GM10248 (cell line): ENCODE measurements at regions not wholly inside any gene's neighbourhood (a gene's known extent, or its start where the extent isn't known, plus 50 kb on each side); places are given as distances from the start of the nearest gene placed in this dataset.

Experiments used
- CTCF ChIA-PET: fragments of 300-600 bp; sonication (Branson Sonifier 250); formaldehyde crosslinking; extraction: SDS; loops from one replicate; lab custom pipeline; 2021; ENCODE audit warnings: antibody characterized with exemption; lab: Yijun Ruan, JAX
- POLR2A ChIA-PET: fragments of 350-650 bp; sonication (Branson Sonifier 250); formaldehyde crosslinking; extraction: SDS; loops from one replicate; lab custom pipeline; 2020; ENCODE audit warnings: antibody characterized with exemption; lab: Yijun Ruan, JAX
- DNase-seq: peaks from one replicate; pipeline ENCODE4 v3.0.0; 2012; ENCODE audit errors: extremely low spot score
- CTCF ChIP-seq: IDR thresholded peaks from 2 replicates; pipeline ENCODE4 v1.5.1; 2012; ENCODE audit warnings: mild to moderate bottlenecking, low read depth; ENCODE audit errors: extremely low read depth, missing control alignments, control extremely low read depth

DNA sequence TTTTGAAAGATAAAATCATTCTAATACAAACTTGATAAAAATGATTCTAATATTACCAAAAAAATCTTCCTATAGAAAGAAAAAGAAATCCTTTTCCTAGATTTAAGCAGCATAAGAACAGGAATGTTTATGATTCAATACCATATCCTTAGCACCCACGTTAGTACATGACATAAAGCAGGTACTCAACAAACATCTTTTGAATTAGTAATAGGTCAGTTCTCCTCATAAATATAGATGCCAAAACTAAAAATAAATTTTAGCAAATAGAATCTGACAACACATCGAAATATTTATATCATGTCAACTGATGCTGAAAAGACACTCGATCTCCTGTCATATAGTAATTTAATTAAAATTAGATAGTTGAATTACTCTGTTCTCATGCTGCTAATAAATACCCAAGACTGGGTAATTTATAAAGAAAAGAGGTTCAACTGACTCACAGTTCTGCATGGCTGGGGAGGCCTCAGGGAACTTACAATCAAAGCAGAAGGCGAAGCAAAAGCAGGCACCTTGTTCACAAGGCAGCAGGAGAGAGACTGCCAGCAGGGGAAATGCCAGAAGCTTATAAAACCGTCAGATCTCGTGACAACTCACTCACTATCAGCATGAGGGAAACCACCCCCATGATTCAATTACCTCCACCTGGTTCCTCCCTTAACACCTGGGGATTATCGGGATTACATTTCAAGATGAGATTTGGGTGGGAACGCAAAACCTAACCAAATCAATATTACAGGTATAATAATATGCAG is 191.8 kb downstream of the HTR7 start:
- ChIA-PET CTCF (no interaction called here), POLR2A (no interaction called here)
- no peak for TF ChIP-seq CTCF
- DNase-seq: no peak

GRCh38 chr10:90674461-90674860 is 183.4 kb downstream of the HTR7 start:
- ChIA-PET CTCF (interaction anchor here (1.2 to 1.5 kb wide), 2 partner anchors 15 to 30 kb away, joined by 3 to 5 read pairs; no protein-coding TSS in a partner anchor), POLR2A (no interaction called here)
- TF ChIP-seq CTCF: no peak
- no peak for DNase-seq

GRCh38 chr10:90674928-90675327 is 182.9 kb downstream of the HTR7 start:
- CTCF ChIA-PET: interaction anchor here (1.2 to 1.5 kb wide), 2 partner anchors 15 to 31 kb away, joined by 3 to 5 read pairs; no protein-coding TSS in a partner anchor
- no peak for TF ChIP-seq CTCF
- POLR2A ChIA-PET: no interaction called here
- DNase-seq: no peak

- DNase-seq: no peak
- ChIA-PET POLR2A (no interaction called here), CTCF (interaction anchor here (1.2 kb wide), 1 partner anchor 14 kb away, joined by 3 read pairs; no protein-coding TSS in a partner anchor)
- no peak for TF ChIP-seq CTCF
Measured at GRCh38 chr10:90675621-90676020, 182.2 kb downstream of the HTR7 start.
